Panc1 (cell line): ENCODE measurements at regions not wholly inside any gene's neighbourhood (a gene's known extent, or its start where the extent isn't known, plus 50 kb on each side); places are given as distances from the start of the nearest gene placed in this dataset.

Experiments
- CTCF ChIP-seq: fragments of 450-650 bp; IDR thresholded peaks from 2 replicates; pipeline ENCODE4 v1.5.1; 2017; ENCODE audit warnings: mild to moderate bottlenecking
- POLR2AphosphoS5 ChIP-seq: IDR thresholded peaks from 2 replicates; pipeline ENCODE4 v1.6.1; 2012; ENCODE audit warnings: mild to moderate bottlenecking, low read depth, low read length, moderate library complexity

GRCh38 chr12:45102818-45103217 is 51.9 kb upstream of the DBX2 start:
- TF ChIP-seq CTCF (no peak), POLR2AphosphoS5 (no peak)
